Coronary artery (tissue), 2 donors: ENCODE measurements at regions not wholly inside any gene's neighbourhood (a gene's known extent, or its start where the extent isn't known, plus 50 kb on each side); places are given as distances from the start of the nearest gene placed in this dataset.

Experiments used
- DNase-seq: peaks from one replicate; pipeline ENCODE4 v3.0.0-alpha.2; 2017; ENCODE audit warnings: low spot score
- H3K27ac ChIP-seq, 2 donors: fragments of 200-600 bp; sonication (generic); one replicate each; pipeline ENCODE4 v1.5.1; 2016 to 2019
- H3K4me3 ChIP-seq: fragments of 200-600 bp; sonication (generic); 2 replicates; pipeline ENCODE4 v1.5.1; 2016; ENCODE audit warnings: mild to moderate bottlenecking, moderate library complexity
- CTCF ChIP-seq: fragments of 200-600 bp; sonication (generic); IDR thresholded peaks from one replicate; pipeline ENCODE4 v1.5.1; 2019; ENCODE audit warnings: antibody characterized with exemption

GRCh38 chr7:121486590-121486989 is 90.5 kb upstream of the FAM3C start:
- no peak for TF ChIP-seq CTCF
- DNase-seq = no peak
- no peak overlapping the region for H3K4me3 ChIP-seq
- no peak overlapping the region for H3K27ac ChIP-seq

GRCh38 chr7:121485467-121486243 is 89.5 kb upstream of the FAM3C start:
- no peak overlapping the region for H3K4me3 ChIP-seq
- DNase-seq = no peak
- TF ChIP-seq CTCF = no peak
- peak overlapping the region in 1 of 2 donors; percentile 23 for H3K27ac ChIP-seq

- Histone ChIP-seq H3K4me3 (no peak overlapping the region), H3K27ac (no peak overlapping the region)
- no peak for DNase-seq
- no peak for TF ChIP-seq CTCF
These were observed 88.1 kb upstream of the FAM3C start for GRCh38 chr7:121484089-121484763.

- TF ChIP-seq CTCF = no peak
- no peak for DNase-seq
- H3K4me3 ChIP-seq = no peak overlapping the region
- H3K27ac ChIP-seq = no peak overlapping the region
These were observed 84.6 kb upstream of the FAM3C start for GRCh38 chr7:121480566-121481335.

- H3K27ac ChIP-seq = no peak overlapping the region
- DNase-seq = no peak
- no peak overlapping the region for H3K4me3 ChIP-seq
- no peak for TF ChIP-seq CTCF
These were observed 84.0 kb upstream of the FAM3C start for GRCh38 chr7:121480058-121480457.

- no peak for DNase-seq
- no peak for TF ChIP-seq CTCF
- no peak overlapping the region for H3K27ac ChIP-seq
These were observed 83.4 kb upstream of the FAM3C start for GRCh38 chr7:121479466-121479865.

More at GRCh38 chr7:121479466-121479865, 83.4 kb upstream of the FAM3C start:
- no peak overlapping the region for H3K4me3 ChIP-seq
